GM21526 (cell line): ENCODE measurements at regions not wholly inside any gene's neighbourhood (a gene's known extent, or its start where the extent isn't known, plus 50 kb on each side); places are given as distances from the start of the nearest gene placed in this dataset.
"Not testable (repeated sequence)": the region's sequence is repeated elsewhere in the genome, so short reads cannot be mapped to it uniquely, and the experiment has no call there.

ENCODE experiments used
- ATAC-seq: cut with Tn5 transposase; IDR thresholded peaks from one replicate; pipeline ENCODE4 v1.9.1; 2021; ENCODE audit warnings: moderate library complexity; ENCODE audit not compliant: unreplicated experiment, low FRiP score

DNA sequence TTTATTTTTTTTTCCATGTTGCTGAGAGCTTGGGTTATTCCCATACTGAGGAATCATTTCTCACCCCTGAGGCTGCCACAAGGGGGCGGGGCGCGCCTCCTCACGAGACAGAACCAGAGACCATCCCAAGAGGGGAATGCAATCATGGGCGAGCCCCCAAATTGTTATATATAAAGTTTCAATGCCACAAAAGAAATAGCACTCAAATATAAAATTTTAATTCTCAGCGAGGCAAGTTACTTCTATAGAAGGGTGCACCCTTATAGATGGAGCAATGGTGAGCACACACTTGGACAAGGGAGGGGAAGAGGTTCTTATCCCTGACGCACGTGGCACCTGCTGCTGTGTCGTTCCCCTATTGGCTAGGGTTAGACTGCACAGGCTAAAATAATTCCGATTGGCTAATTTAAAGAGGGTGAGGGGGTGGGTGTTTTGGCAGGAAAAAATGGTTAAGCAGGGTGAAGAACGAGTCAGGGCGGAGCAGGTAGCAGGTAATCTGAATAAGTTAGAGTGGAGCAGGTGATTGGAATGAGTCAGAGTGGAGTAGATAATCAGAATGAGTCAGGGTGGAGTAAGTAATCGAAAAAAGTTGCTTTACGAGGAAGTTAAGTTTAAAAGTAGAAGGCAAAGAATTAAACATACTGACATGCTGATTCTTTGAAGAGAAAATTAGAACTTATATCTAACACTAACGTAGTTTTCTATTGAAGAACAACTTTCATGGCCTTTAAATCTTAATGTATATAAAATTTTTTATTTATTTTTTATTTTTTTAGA, 177.5 kb downstream of the MTCL1 start:
- no peak for ATAC-seq

DNA sequence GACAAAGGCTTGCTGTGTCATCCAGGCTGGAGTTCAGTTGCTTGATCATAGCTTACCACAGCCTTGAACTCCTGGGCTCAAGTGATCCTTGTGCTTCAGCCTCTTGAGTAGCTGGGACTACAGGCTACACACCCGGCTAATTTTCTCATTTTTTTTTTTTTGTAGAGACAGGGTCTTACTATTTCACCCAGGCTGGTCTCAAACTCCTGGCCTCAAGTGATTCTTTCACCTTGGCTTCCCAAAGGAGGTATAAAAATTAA, 178.0 kb downstream of the MTCL1 start:
- no peak for ATAC-seq

DNA sequence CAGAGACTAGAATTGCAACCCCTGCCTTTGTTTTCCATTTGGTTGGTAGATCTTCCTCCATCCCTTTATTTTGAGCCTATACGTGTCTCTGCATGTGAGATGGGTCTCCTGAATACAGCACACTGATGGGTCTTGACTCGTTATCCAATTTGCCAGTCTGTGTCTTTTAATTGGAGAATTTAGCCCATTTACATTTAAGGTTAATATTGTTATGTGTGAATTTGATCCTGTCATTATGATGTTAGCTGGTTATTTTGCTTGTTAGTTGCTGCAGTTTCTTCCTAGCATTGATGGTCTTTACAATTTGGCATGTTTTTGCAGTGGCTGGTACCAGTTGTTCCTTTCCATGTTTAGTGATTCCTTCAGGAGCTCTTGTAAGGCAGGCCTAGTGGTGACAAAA, 182.5 kb downstream of the MTCL1 start:
- not testable (repeated sequence) for ATAC-seq

DNA sequence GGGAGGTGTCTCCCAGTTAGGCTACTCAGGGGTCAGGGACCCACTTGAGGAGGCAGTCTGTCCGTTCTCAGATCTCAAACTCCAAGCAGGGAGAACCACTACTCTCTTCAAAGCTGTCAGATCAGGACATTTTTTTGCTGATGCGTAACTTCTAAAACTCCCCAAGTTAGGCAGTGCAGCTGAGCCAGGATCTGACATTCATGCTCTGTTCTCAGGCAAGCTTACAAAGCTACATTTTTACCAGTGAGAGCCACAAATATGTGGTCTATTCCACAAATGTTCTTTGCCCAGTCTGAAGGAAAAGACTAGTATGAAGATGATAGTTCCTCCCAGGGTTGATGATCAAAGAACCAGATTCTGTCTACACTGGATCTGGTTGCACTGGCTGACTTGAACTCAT, 184.1 kb downstream of the MTCL1 start:
- no peak for ATAC-seq

DNA sequence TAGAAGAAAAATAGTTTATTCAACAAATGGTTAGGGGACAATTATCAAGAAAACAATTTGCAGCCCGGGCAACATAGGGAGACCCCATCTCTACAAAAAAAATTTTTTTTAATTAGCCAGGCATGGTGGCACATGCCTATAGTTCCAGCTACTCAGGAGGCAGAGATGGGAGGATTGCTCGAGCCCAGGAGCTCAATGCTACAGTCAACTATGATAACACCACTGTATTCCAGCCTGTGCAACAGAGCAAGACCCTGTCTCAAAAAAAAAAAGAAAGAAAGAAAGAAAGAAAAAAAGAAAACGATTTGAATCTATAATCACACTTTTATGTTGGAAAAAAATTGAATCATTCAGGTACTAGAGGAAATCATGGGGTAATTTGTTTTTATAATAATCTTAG, 185.1 kb downstream of the MTCL1 start:
- ATAC-seq: not testable (repeated sequence)

DNA sequence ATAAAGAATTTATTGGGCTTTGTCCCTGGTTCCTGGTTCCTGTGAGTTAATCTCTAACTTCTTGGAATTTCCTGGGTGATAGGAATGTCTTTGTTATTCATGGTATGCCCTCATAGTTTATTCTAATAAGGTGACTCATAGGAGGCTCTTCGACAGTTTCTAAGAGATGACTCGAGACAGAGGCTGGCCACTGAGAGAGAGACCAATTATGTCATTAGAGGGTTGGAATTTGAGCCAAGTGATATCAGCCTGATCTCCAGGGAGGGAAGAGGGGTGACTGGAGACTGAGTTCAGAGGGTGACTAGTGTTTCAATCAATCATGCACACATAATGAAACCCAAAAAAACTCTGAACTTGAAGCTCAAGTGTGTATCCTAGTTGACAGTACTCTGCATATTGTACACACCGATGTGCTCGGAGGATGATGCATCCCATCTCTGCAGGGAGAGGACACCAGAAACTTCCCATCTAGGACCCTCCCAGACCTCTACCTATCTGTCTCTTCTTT, 185.7 kb downstream of the MTCL1 start:
- ATAC-seq: no peak

DNA sequence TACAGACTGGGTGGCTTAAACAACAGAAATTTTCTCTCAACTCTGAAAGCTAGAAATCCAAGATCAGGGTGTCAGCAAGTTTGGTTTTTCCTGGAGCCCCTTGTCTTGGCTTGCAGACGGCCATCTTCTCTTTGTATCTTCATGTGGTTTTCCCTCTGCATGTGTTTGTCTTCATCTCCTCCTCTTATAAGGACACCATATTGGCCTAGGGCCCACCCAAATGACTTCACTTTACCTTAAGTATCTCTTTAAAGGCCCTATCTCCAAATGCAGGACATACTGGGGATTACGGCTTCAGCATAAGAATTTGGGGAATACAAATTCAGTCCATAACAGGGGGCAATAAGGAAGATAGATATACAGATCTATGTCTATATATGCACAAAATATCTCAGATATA, 187.9 kb downstream of the MTCL1 start:
- no peak for ATAC-seq

DNA sequence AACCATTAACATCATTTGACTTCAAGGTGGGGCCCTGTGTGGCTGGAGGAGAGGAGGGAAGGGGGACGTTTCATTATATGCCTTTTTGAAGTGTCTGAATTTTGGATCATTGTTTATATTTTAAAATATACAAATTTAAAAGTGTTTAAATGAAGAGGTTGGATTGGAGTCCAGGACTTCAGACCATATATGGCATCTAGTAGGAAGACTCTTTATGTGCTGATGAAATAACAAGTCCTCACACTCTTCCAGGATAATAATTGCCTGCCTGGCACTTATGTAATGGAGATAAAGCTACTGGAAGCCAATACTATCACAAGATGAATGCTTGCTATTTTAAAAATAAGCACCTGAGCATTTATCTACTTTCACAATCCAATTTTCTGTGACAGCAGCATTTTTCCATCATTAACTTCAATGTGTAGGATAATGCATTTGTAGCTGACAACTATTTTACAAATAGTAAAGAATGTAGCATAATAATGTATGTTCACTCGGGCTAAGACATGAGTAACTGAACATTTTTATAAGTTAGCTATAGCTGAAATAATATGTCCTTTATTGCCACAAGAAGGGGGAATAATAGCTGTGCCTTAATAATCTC, 188.4 kb downstream of the MTCL1 start:
- no peak for ATAC-seq

DNA sequence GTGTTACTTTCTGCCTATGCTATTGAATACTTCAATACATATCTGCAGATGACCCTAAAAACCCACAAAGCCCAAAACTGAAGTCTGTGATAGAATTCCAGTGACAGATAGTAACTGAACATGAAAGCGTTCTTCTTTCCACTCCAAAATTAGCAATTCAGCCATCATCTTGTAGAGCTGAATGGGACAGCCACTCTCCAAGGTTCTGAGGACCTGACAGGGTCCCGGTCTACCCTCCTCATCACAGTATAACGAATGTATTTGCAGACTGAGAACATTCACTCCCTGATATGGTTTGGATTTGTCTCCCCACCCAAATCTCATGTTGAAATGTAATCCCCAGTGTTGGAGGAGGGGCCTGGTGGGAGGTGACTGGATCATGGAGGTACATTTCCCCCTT, 189.5 kb downstream of the MTCL1 start:
- ATAC-seq: no peak

DNA sequence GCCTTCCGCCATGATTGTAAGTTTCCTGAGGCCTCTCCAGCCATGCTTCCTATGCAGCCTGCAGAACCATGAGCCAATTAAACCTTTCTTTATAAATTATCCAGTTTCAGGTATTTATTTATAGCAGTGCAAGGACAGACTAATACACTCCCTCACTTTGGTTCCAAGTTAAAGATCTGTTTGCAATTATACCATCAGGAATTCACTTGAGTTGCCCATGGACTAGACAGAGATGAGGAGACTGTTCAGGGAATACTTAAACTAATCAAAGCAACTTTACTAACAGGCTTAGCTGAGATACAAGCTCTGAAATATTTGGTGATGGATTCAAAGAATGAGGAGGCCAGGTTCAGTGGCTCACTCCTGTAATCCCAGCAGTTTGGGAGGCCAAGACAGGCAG, 190.0 kb downstream of the MTCL1 start:
- no peak for ATAC-seq

DNA sequence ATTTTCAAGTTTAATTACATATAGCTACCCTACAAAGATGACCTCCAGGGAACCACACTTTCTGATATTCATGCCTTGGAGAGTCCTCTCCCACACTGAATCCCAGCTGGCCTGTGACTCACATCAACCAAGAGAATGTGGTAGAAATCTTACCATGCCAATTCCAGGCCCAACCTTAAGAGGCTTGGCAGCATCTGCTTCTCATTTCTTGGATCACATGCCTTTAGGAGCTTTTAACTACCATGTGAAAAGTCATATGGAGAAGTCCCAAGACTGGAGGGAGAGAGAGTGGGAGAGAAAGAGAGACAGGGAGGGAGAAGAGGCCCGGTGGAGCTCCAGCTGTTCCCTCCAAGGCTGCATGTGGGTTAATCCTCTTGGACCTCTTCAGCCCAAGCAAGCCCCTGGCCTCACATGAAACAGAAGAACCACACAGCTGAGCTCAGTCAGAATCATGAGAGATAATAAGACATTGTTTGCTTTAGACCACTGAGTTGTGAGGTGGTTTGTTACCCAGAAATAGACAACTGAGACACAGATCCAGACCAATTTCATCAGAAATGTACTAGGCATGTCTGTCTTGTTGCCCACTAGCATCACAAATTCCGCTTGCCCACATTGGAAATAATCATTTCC, 190.7 kb downstream of the MTCL1 start:
- no peak for ATAC-seq

DNA sequence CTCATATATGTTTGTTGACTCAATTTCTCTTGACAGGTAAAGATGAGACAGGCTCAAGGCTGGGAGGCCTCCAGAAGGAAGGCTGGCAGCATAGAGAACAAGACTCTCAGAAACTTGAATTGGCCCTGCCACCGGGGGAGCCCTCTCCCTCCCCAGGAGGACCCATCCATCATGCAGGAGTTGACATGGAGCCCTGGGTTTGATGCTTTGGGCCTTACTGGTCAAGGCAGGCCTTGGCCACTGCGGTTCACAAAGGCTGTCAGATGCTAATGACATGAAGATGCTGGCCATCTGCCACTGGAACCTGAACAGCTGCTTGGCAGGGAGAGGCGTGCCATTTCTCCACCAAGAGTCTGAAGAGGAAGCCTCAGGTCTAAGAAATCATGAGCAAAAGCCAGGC, 193.6 kb downstream of the MTCL1 start:
- ATAC-seq: no peak

DNA sequence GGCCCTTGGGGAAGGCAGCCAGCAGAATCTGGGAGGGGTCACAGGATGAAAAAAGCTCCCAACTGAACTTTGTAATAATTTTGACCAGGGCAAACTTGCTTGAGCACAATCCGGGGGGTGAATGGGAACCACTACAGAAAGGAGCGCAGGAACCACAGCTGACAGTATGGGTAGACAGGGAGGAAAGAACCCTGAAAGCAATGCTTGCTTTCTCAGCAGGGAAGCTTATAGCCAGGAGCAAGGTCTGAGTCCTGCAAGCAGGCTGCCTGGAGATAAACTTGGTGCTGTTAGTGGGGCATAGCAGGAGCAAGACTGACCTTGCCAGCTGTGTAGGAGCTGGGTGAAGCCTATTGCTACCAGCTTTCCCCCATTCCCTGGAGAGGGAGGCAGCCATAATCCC, 195.2 kb downstream of the MTCL1 start:
- ATAC-seq: no peak

DNA sequence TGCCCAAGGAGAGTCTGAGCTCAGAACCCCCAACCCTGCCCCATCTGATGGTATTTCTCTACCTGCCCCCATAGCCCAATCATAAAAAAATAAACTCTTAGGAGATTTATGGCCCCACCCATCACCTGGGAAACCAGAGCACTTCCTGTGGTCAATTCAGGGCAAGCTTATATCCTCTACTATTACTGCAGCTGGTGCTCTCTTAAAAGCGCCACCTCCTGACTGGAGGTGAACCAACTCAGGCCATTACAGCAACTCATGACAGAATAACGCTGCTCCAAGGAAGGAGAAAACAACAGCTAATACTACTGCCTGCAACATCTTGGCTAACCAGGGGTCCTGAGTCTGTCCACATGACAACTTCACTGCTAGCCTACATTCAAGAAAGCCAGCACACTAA, 195.7 kb downstream of the MTCL1 start:
- no peak for ATAC-seq

DNA sequence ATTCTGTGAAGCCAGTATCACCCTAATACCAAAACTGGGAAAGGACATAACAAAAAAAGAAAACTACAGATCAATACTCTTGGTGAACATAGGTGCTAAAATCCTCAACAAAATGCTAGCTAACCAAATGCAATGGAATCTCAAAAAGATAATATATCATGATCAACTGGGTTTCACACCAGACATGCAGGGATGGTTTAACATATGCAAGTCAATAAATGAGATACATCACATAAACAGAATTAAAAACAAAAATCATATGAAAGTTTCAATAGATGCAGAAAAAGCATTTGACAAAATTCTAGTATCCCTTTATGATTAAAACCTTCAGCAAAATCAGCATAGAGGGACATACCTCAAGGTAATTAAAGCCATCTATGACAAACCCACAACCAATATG, 198.2 kb upstream of the NDUFV2 start:
- ATAC-seq: no peak

DNA sequence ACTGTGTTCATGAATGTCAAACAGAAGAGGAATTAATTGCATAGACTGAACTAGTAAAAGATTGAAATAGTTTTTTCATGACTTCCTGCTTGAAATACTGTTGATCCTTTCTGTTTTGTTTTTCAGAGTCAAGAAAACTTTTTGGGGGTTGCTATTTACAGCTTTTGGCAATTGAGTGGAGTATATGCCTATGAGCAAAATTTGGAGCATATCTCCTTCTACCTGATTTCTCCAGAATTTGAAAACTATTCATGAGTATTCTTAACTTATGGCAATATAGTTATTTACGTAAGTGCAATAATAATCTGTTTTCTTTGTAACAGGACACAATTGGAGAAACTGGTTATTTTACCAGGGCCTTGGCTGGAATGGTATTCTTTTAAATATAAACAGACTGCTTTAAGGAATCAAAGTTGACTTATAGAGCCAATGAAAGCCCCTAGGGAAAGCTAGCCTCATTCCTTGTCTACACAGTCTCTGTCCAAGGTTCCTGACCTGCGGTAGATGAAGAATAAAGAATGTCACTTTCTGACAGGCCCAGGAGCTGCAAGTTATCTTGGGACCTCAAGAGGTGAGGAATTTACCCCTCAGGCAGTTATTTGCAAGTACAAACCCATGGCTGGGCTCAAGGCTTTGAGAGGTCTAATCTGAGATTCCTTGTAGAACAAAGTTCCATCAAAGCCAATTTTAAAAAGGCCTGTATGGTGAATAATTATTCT, 193.5 kb upstream of the NDUFV2 start:
- no peak for ATAC-seq

DNA sequence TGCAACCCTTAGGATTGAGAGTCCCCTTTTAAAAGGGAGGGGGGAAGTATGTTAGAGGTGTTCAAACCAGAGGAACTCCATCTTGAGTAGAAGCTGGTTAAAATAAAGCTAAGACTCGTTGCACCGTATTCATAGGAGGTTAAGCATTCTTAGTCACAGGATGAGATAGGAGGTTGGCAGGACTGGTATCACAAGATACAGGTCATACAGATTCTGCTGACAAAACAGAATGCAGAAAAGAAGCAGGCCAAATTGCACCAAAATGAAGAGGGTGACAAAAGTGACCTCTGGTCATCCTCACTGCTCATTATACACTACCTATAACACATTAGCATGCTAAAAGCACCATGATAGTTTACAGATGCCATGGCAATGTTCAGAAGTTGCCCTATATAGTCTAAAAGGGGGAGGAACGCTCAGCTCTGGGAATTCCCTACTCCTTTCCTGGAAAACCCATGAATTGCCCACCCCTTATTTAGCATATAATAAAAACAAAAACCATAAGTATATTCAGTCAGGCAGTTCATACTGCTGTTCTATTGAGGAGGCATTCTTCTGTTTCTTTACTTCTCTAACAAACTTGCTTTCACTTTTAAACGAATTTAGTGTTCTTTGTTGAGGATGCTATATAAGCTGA, 192.2 kb upstream of the NDUFV2 start:
- no peak for ATAC-seq

DNA sequence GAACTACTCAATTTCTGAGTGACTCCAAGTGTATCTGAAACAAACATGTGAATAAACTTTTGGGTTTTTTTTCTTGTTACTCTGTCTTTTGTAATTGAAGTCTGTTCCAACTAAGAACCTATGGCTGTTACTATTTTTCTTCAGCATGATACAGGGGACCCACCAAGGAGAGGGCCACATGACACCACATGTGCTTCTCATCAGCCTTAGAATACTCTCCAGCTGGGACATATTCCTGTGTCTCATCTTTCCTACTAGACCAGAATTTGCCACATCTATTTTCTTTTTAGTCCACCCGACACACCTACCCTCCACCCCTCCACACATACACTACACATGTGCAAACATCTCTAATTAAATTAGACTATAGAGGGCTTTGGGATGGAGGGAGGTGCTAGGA, 191.7 kb upstream of the NDUFV2 start:
- ATAC-seq: no peak

DNA sequence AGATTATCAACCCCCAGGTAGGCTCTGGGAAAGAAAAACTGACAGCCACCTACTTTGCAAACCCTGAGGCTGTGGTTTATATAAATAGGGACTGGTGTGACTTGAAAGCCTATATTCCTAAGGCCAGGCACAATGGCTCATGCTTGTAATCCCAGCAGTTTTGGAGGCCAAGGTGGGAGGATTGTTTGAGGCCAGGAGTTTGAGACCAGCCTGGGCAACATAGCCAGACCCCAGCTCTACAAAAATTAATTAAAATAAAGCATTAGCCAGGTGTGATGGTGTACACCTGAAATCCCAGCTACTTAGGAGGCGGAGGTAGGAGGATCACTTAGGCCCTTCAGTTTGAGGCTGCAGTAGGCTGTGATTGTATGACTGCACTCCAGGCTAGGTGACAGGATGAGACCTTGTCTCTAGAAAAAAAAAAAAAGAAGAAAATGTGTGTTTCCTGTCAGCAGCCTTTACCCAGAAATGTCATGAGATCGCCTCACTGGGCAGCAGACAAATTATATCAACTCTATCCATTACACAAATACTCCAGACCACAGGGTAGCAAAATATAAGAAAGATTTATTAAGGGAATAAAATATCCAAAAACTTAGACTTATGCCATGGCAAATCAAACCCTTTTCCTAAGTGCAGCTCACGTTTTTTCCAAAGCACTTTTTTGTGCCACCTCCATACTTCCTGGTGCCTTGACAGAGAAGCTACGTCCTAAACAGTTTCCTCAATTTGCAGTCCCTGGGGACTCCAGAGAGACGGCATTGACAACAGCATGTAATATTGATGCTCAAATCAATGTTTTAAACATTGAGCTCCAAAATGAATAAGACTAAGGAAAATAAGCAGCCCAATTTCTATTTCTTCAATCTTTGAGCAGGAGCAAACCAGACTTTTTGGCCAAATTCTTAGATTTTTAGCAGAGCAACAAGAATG, 190.8 kb upstream of the NDUFV2 start:
- no peak for ATAC-seq
